ENCODE measurements at regions not wholly inside any gene's neighbourhood (a gene's known extent, or its start where the extent isn't known, plus 50 kb on each side); places are given as distances from the start of the nearest gene placed in this dataset.
A peak's percentile ranks its signal among the peaks of the same experiment; 100 is the strongest.
"Not testable (repeated sequence)": the region's sequence is repeated elsewhere in the genome, so short reads cannot be mapped to it uniquely, and the experiment has no call there.

DNA sequence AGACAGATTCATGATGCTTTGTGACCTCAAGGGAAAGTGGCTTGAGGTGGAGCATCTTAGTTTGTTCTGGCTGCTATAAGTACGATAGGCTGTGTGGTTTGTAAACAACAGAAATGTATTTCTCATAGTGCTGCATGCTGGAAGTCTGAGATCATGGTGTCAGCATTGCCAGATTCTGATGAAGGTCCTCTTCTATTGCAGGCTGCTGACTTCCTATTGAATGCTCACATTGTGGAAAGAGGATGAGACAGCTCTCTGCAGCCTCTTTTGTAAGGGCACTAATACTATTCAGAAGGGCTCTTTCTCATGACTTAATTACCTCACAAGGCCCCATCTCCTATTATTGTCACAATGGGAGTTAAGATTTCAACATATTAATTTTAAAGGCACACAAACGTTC is 1674.0 kb upstream of the PCDH7 start:
- no peak for DNase-seq

DNA sequence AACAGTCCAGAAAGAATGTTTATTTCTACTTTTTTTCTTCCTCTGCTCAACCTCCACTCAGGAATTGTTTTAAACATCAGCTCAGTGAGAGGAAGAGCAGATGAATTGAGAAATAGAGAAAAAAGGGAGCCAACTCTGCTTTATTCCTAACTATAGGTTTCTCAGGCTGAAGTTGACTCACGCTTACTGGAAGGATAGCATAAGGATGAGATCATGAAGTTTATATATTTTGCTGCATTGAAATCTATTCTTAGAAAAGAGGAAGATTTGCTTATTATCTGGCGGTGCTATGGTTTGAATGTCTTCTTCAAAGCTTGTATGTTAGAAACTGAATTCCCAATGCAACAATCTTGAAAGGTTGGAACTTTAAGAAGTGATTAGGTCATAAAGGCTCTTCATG is 1673.4 kb upstream of the PCDH7 start:
- no peak for DNase-seq

DNA sequence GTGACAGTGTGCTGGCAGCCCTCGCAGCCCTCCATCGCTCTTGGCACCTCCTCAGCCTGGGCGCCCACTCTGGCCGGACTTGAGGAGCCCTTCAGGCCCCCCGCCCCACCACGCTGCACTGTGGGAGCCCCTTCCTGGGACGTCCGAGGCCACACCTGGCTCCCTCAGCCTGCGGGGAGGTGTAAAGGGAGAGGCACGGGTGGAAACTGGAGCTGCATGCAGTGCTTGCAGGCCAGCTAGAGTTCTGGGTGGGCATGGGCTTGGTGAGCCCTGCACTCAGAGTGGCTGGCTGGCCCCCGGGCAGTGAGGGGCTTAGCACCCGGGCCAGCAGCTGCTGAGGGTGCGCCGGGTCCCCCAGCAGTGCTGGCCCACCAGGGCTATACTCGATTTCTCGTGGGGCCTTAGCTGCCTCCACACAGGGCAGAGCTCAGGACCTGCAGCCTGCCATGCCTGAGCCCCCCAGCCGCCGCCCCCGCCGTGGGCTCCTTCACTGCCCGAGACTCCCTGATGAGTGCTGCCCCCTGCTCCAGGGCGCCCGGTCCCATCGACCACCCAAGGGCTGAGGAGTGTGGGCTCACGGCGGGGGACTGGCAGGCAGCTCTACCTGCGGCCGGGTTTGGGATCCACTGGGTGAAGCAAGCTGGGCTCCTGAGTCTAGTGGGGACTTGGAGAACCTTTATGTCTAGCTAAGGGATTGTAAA is 1672.7 kb upstream of the PCDH7 start:
- DNase-seq, result no peak

DNA sequence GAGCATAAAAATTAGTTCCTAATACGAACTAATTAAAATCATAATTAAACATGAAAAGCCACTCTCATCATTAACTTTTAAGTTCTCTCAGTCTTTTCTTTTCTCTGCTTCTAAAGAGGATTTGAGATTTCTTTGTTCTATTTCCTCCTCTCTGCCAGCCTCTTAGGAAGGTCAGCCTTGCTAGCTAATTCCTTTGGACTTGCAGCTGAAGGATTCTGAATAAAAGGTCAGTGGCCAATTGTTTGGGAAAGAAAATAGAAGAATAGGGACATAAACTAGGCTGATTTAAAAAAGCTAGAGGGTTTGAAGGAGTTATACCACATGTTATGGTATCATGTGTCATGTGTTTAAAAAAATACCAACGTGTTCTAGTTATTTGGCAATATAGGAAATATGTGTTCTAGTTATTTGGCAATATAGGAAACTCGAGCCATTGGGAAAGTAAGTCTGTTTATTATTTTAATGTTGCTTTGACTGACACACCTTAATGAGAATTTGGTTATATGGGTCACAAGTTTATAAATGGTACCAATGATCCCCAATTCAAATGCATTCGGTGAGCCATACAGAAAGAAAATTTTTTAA is 1668.7 kb upstream of the PCDH7 start:
- no peak for DNase-seq

DNA sequence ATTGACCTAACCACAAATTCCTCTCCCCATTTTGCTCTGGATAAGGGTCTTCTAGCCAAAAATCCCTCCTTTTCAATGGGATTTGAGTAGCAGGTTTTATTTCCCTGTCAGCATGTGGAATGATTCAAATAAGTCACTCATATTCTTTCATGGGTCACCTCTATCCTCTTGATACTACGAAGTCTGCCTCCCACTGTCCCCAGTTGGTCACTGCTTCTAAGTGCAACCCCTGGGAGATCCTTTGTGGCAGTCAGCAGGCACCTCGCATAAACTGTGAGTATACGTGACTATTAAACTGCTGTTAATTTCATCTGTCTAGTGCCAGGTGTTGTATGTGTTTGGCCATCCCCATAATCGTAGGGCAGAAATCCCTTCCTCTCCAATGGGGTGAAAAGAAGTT is 1667.9 kb upstream of the PCDH7 start:
- no peak for DNase-seq

DNA sequence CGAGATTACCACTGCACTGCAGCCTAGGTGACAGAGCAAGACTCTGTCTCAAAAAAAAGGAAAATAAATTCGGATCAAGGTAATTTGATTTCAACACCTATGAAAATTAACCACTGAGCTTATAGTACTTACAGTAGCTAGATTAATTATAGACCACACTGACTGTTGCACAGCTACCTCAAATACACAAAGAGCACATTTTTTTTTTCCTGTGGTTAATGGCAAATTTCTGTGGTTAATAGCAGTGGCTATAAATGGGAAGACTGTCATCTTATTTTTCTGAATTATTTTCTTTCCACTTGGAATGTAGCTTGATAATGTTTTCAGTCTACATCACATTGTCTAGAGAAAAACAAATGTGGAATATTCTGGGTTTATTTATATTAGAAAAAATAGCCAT is 1661.6 kb upstream of the PCDH7 start:
- no peak for DNase-seq

DNA sequence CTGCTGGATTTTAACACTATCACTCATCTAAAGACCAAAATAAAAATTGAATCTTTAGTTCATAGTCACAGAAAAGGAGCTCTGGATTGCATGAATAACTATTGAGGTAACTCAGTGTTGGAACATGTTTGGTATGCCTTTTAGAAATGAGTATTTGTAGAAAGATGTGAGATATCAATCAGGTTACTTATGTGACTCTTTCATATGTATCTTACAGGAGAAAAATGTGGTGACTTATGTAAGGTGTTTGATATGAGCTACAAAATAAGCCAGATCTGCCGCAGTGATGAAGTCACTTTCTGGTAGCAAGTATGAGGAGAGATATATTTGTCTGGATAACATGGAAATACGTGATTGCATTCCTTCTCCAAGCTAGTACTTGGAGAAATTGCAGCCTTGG is 1653.3 kb upstream of the PCDH7 start:
- no peak for DNase-seq

DNA sequence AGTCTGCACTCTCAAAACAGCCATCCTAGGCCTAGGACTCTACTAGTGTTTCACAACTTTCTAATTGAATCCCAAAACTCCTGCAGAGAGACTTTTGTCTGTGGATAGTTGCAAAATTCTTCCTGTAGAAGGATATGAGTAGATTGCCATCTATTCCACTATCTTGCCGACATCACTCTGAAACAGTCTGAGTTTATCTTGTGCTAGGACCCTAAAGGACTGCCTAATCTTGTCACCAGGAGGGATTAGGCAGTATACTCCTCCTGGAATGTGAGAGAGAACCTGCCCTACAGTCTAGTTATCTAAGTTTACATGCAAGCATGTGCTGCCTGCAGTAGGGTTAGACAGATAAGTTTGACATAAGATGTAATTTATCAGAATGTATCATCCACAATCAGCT is 1646.6 kb upstream of the PCDH7 start:
- DNase-seq, result no peak

DNA sequence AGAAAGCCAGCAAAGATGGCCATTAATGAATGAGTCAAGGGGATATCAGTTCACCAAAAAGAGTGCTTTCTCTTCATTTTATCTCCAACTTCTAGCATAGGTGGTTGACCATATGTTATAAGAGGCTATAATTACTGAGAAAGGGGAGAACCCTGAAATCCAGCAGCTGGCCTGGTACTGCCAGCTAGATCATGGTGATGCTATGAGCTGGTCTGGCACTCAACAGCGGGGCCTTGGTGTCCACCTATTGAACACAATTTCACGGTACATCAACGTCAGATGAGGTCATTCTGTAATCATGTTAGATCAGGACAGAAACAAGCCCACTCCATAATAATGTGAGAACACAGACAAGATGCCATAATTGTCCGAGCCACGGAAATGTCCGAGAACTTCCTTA is 1644.8 kb upstream of the PCDH7 start:
- no peak for DNase-seq

DNA sequence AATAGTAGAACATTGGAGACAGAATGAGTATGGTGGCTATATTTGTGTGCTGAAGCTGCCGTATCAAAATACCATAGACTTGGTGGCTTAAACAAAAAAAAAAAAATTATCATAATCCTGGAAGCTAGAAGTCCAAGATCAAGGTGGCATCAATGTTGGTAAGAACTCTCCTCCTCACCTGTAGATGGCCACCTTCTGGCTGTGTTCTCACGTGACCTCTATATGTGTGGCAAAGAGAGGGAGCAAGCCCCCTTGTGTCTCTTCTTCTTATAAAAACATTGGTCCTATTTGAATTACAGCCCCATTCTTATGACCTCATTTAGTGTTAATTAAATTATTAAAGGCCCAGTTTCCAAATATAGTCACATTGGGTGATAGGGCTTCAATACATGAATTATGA is 1640.9 kb upstream of the PCDH7 start:
- DNase-seq, result no peak

DNA sequence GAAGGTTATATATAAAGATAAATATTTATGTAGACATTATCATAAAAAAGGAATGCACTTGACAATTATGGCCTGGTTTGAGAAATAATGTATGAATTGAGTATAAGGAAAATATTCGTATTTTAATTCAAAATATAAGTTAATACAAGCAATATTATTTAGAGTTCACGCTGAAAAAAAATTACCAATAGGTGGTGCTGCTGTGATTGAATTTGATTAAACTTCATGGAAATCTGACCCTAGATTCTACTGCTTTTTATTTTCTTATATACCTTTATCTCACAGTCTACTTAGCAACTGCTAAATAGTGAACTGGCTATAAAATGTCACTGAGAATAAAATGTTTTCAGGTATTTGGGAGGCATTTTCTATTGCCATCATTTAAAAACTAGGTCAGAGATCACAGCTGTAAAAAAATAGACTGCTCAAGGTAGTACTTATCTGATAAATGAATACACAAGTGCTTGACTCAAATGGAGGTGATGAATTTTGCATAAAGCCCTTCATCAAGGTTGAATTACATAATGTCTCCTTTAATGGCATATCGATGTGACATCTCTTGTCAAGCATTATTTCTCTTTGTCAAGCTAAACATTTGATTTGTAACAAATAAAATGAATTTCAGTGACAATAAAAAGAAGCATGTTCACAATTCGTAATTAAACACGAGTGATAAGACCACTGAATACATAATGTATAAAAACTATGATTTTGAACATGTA is 1638.8 kb upstream of the PCDH7 start:
- DNase-seq, result no peak

DNA sequence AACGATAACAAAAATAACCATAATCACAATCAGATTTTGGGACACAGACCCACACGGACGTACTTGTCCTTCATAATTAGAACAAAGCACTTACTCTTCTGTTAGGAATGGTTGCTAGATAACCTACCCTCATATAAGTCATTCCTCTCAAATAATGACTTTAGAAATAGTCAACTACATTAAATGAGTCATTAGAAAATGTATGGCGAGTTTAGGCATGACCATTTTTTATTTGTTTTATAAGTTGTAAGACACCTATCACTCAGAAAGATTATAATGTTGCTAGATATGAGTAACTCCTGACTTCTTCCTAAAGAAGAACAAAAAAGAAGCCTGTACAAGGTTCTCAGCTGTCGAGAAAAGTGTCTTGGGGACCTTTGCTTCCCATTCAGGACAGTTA is 1637.5 kb upstream of the PCDH7 start:
- no peak for DNase-seq

DNA sequence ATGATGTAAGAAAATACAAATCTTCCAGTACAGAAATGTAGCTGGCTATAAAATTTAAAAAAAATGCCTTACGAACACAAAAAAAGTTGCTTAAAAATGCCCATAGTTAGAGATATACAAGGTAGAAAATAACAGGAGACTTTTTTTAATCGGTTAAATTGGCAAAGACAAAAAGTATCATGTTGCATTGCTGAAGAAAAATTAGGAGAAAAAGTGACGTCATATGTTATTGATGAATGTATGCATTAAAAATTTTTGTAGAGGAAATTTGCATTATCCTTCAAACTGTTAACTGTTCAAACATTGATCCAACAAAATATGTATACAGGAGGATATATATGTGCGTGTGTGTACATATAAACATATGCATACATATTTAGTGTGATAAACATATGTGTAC is 1634.4 kb upstream of the PCDH7 start:
- DNase-seq, result no peak

DNA sequence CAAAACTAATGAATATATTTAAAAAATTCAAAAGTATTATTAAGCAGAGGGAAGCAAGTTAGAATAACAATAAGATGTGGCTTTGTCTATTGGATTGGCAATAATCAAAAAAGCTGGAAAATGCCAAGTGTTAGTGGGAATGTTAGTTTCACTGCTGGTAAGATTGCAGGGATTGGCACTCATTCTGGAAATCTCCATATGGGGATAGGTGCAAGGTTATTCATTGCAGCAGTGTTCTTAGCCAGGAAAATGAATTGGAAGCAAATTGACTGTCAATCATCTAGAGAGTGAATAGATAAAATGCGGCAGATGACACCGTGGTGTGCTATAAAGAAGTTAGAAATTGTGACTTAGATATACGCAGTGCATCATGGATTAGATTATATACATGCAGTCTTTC is 1615.5 kb upstream of the PCDH7 start:
- no peak for DNase-seq

DNA sequence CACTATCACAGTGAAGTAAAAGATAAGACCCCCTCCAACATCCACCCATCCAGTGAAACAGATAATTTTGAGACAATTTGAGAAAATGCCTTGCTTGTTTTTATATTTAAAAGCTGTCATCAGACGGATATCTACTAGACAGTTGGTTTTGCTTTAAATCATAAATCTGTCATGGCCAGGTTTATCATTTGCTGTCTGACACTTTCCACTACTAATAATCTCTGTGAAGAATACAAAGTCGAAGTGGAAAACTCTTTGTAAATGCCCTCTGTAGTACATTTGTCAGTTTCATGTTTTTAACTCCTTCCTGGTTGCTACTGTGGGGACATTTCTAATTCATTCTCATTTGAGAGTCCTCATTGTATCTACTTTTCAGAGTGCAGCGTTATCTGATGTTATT is 1606.2 kb upstream of the PCDH7 start:
- no peak for DNase-seq

DNA sequence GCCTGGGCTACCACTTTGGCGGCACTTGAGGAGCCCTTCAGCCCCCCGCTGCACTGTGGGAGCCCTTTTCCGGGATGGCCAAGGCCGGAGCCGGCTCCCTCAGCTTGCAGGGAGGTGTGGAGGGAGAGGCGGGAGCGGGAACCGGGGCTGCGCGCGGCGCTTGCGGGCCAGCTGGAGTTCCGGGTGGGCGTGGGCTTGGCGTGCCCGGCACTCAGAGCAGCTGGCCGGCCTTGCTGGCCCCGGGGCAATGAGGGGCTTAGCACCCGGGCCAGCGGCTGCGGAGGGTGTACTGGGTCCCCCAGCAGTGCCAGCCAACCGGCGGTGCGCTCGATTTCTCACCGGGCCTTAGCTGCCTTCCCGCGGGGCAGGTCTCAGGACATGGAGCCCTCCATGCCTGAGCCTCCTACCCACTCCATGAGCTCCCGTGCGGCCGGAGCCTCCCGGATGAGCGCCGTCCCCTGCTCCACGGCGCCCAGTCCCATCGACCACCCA is 1602.9 kb upstream of the PCDH7 start:
- not testable (repeated sequence) for DNase-seq

DNA sequence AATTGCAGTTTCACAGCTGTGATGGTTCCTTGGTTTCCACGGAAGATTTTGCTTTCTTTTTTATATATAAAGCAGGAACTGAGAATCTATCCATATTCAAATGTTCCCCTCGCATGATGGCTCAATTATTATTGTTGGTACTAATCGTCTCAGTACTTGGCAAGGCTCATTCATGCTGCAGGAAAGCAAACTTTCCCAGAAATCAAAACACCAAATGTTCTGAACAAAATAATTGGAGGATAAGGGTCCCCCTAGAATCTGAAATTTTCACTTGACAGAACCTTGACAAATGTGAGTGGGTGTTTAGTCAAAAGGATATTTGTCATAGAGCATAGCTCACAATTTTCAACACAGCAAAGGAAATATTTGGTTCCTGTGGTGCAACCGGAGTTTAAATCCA is 1598.6 kb upstream of the PCDH7 start:
- no peak for DNase-seq

DNA sequence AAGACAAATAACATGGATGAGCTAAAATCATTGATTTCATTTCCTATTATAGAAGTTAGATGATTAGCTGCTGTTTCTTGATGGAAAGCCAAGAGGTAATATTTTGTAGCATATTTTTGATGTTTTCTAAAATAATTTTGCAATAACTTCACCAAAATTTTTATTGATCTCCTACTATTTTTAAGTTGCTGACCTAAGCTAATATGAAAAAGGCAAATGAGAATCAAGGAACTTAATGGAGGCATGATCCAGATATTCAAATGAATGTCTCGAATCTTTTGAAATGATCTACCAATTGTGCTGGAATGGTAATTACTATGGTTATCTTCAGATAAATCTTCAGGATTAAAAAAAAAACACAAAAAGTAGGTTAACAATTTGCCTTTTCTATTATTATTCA is 1591.4 kb upstream of the PCDH7 start:
- no peak for DNase-seq

DNA sequence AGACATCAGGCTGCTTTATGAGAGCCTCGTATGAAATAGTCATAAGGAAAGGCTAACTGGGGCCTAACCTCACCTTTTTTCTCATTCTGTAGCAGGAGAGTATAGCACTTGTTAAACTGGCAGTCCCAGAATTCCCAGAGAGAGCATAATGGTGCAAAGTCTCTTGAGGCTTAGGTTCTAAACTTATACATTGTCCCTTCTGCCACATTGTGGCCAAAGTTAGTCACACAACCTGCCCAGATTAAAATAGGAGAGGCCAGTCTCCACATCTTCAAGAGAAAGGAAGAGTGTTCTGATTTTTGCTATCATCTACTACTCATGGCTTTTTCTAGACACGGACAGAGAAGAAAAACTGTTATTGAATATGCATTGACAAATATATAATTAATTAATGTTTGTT is 1588.9 kb upstream of the PCDH7 start:
- no peak for DNase-seq

DNA sequence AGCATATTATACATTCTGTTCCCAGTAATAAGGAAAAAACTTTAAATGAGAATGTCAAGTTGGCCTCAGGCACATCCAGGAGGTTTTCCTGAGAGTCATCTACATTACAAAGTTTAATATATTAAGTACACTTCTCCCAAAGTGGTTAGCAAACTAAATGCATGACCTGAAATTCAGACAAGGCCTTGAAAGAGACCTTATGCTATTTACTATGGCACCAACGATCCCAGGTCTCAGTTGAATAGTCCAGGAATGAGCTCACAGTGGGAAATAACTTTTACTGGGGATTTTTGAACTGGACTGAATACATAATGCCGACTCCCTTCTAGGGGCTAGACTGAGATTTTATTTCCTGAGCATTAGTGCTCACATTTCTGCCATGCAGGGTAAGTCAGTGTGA is 1577.5 kb upstream of the PCDH7 start:
- peak; percentile 3 for DNase-seq

DNA sequence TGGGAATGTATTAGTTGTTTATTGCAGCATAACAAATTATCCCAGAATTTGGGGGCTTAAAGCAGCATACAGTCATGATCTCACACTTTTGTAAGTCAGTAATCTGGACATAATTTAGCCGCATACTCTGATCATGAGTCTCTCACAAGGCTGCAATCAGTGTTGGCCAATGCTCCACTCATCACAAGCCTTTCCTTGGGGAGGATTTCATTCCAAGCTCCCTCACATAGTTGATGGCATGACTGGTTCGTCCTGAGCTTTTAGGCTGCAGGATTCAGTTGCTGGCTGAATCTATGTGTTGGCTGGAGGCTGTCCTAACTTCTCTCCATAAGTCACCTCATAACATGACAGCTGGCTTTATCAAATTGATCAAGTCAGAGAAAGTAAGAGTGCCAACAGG is 1568.6 kb upstream of the PCDH7 start:
- DNase-seq, result no peak

DNA sequence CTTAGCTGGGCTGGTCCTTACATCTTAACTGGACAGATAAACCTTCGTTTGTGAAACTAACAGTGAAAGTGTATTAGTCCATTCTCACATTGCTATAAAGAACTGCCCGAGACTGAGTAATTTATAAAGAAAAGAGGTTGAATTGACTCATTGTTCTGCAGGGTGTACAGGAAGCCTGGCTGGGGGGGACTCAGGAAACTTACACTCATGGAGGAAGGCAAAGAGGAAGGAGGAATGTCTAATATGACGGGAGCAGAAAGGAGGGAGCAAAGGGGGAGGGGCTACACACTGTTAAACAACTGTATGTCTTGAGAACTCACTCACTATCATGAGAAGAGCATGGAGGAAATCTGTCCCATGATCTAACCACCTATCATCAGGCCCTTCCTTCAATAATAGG is 1566.5 kb upstream of the PCDH7 start:
- no peak for DNase-seq

DNA sequence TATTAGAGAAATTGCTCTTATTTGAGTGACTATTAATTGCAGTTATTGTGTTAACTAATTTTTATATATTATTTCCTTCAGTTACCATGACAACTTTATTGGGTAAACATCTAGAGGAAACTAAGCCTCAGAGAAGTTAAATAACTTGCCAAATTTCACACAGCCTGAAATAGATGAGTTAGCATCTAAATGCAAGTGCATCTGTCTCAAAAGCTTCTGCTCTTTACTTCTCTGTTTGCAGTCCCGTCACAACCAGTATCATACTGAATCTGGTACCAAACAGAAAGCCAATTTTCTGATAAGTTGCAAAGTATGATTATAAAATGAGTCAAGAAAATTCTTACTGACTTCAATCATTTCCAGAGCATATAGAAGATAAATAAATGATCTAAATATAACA is 1544.9 kb upstream of the PCDH7 start:
- DNase-seq, result no peak

DNA sequence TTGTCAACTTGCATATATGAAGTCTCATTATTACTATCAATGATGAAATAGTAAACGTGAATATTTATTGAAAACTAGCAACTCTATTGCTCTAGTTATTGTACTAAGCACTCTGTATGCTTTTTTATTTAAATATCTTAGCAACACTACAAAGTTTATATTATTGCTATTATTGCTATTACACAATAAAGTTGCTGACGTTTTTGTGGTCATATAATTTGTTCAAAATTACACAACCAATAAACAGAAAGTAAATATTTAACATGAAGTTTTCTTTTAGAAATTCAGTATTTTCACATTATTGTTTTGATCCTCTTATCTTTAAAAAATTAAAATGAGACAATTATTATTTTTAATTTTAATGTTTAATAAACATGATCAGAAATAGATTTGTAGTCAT is 1521.1 kb upstream of the PCDH7 start:
- no peak for DNase-seq

Measured in right kidney (tissue), 1 donor.